ENCODE measurements at regions not wholly inside any gene's neighbourhood (a gene's known extent, or its start where the extent isn't known, plus 50 kb on each side); places are given as distances from the start of the nearest gene placed in this dataset.

GRCh38 chr1:192740214-192740613 is 68.6 kb upstream of the RGS2 start:
- no peak for ATAC-seq
- TF ChIP-seq OSR1 (CRISPR knock-in tag; IDR thresholded peaks at IDR 0.05): no peak

GRCh38 chr1:192741095-192741494 is 67.7 kb upstream of the RGS2 start:
- no peak for ATAC-seq
- no peak for TF ChIP-seq POU6F1 (CRISPR knock-in tag; IDR thresholded peaks at IDR 0.05; ENCODE audit: borderline replicate concordance, low read depth)
- TF ChIP-seq ZNF8 (CRISPR knock-in tag; IDR thresholded peaks at IDR 0.05): no peak
- no peak for TF ChIP-seq ZC3H10 (CRISPR knock-in tag; IDR thresholded peaks at IDR 0.05)
- peak; percentile 75; the same call in 1 of the 2 replicates for TF ChIP-seq ZFP30 (CRISPR knock-in tag; IDR thresholded peaks at IDR 0.05)

DNA sequence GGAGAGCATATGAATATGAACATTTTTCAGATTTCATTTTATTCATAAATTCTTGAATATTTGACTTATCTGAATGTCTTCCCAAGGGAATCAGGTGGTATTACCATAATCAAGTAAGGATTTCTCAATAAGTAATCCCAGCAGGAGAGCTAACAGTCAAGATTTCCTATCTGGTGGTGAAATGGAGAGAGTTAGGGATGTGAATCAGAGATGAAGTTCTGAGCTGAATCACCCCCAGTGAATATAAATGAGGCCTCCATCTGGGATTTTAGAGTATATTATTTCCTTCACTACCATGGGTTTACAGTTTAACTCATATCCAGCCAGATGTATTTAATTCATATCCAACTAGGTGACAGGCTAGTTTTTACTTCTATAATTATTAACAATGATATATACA is 61.5 kb upstream of the RGS2 start:
- no peak for ATAC-seq
- no peak for TF ChIP-seq ESRRG (CRISPR knock-in tag; IDR thresholded peaks at IDR 0.05)
- no peak for TF ChIP-seq ZNF565 (CRISPR knock-in tag; conservative IDR thresholded peaks at IDR 0.05; ENCODE audit: low read depth)
- no peak for TF ChIP-seq PATZ1 (CRISPR knock-in tag; IDR thresholded peaks at IDR 0.05; ENCODE audit: borderline replicate concordance)
- no peak for TF ChIP-seq RARB (CRISPR knock-in tag; IDR thresholded peaks at IDR 0.05)
- TF ChIP-seq ZFP3 (CRISPR knock-in tag; IDR thresholded peaks at IDR 0.05): no peak
- TF ChIP-seq PPARA (CRISPR knock-in tag; IDR thresholded peaks at IDR 0.05; ENCODE audit: borderline replicate concordance): no peak
- TF ChIP-seq ZC3H10 (CRISPR knock-in tag; IDR thresholded peaks at IDR 0.05): no peak
- TF ChIP-seq, protein P1, sequence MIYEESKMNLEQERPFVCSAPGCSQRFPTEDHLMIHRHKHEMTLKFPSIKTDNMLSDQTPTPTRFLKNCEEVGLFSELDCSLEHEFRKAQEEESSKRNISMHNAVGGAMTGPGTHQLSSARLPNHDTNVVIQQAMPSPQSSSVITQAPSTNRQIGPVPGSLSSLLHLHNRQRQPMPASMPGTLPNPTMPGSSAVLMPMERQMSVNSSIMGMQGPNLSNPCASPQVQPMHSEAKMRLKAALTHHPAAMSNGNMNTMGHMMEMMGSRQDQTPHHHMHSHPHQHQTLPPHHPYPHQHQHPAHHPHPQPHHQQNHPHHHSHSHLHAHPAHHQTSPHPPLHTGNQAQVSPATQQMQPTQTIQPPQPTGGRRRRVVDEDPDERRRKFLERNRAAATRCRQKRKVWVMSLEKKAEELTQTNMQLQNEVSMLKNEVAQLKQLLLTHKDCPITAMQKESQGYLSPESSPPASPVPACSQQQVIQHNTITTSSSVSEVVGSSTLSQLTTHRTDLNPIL (CRISPR knock-in tag; IDR thresholded peaks at IDR 0.05; ENCODE audit: low read depth): no peak
- no peak for TF ChIP-seq GLIS3 (CRISPR knock-in tag; IDR thresholded peaks at IDR 0.05)
- TF ChIP-seq ZFP30 (CRISPR knock-in tag; IDR thresholded peaks at IDR 0.05): no peak
- no peak for TF ChIP-seq ZNF70 (CRISPR knock-in tag; IDR thresholded peaks at IDR 0.05)
- TF ChIP-seq OSR1 (CRISPR knock-in tag; IDR thresholded peaks at IDR 0.05): no peak
- TF ChIP-seq TOX (CRISPR knock-in tag; IDR thresholded peaks at IDR 0.05; ENCODE audit: borderline replicate concordance): no peak
- no peak for TF ChIP-seq BACH2 (CRISPR knock-in tag; IDR thresholded peaks at IDR 0.05; ENCODE audit: borderline replicate concordance)
- no peak for TF ChIP-seq ISL1 (CRISPR knock-in tag; IDR thresholded peaks at IDR 0.05)
- TF ChIP-seq CSRNP3 (CRISPR knock-in tag; IDR thresholded peaks at IDR 0.05): no peak

- no peak for ATAC-seq
- TF ChIP-seq ZFP3 (CRISPR knock-in tag; IDR thresholded peaks at IDR 0.05) (no peak), ZFP30 (CRISPR knock-in tag; IDR thresholded peaks at IDR 0.05) (no peak), ARNTL (CRISPR knock-in tag; IDR thresholded peaks at IDR 0.05; ENCODE audit: borderline replicate concordance, low read depth) (no peak), ZC3H10 (CRISPR knock-in tag; IDR thresholded peaks at IDR 0.05) (no peak), SNAI2 (CRISPR knock-in tag; IDR thresholded peaks at IDR 0.05) (no peak)
Observed at GRCh38 chr1:192747943-192748342, 60.9 kb upstream of the RGS2 start.

GRCh38 chr1:192749349-192749748 is 59.5 kb upstream of the RGS2 start:
- no peak for TF ChIP-seq CSRNP3 (CRISPR knock-in tag; IDR thresholded peaks at IDR 0.05)
- TF ChIP-seq ESRRG (CRISPR knock-in tag; IDR thresholded peaks at IDR 0.05): no peak
- TF ChIP-seq, protein P1 (CRISPR knock-in tag; IDR thresholded peaks at IDR 0.05; ENCODE audit: low read depth): no peak
- no peak for ATAC-seq
